H54 (cell line): ENCODE measurements at regions not wholly inside any gene's neighbourhood (a gene's known extent, or its start where the extent isn't known, plus 50 kb on each side); places are given as distances from the start of the nearest gene placed in this dataset.

Experiments used
- DNase-seq: peaks from one replicate; pipeline ENCODE4 v3.0.0; 2011; ENCODE audit warnings: low spot score, mixed read lengths; ENCODE audit not compliant: insufficient read length
- FAIRE-seq: peaks from 3 replicates; lab custom pipeline; 2011; peaks lifted over from hg19 to GRCh38; lab: Jason Lieb, UNC
- POLR2A ChIP-seq: IDR thresholded peaks from 2 replicates; pipeline ENCODE4 v1.6.1; 2011; ENCODE audit warnings: low read depth, mild to moderate bottlenecking, low read length

DNA sequence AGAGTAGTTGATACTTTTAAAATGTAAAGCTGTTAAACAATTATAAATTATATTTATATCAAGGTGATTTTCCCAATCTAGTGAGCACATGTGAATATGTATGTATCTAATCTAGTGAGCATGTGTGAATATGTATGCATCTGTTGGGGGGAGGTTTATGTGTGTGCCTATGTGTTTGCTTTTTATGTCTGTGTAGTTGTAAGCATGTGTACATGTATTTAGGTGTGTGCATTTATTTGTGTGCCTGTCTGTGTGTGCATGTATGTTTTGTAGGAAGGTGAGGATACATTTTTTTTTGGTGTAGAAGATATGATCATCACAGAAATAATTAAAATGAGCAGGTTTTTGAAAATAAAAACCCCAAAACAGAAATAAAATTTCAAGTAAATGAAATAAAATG, 318.9 kb upstream of the CHRM3 start:
- FAIRE-seq, result no peak

DNA sequence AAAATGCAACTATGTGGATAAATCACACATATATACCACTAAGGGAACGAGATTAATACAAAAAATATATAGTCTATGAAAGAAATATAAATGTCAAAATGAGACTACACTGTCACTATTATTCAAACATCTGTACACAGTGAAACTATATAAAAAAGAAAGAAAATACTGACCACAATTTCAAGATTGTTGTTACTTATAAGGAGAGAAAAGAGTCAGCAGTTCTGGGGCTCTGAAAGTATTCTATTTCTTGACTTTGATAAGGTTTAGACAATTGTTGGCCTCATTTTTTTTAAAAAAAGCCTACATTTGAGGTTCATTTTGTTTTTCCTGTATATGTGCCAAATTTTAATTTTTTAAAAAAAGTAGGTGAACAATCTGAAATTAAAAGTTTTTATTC, 319.3 kb upstream of the CHRM3 start:
- TF ChIP-seq POLR2A, result no peak
- FAIRE-seq (no peak), DNase-seq (no peak)

More for the DNA sequence above, 318.9 kb upstream of the CHRM3 start:
- TF ChIP-seq POLR2A, result no peak
- DNase-seq, result no peak

DNA sequence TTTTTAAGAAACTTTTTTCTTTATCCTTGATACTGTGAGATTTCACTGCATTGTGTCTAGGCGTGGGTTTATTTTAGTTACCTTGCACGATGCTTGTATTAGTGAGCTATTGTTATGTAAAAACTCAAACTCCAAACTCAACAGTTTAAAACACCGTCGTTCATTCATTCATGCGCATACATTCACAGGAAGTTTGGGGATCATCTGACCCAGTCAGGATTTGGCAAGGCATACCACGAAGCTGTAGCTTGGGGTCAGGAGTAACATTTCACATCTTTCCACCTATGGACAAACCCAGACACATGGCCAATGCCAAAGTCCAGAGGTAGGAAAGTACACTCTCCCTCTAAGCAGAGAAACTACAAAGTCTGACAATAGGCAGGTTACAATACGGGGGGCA, 324.6 kb upstream of the CHRM3 start:
- FAIRE-seq, result no peak
- TF ChIP-seq POLR2A, result no peak
- no peak for DNase-seq

DNA sequence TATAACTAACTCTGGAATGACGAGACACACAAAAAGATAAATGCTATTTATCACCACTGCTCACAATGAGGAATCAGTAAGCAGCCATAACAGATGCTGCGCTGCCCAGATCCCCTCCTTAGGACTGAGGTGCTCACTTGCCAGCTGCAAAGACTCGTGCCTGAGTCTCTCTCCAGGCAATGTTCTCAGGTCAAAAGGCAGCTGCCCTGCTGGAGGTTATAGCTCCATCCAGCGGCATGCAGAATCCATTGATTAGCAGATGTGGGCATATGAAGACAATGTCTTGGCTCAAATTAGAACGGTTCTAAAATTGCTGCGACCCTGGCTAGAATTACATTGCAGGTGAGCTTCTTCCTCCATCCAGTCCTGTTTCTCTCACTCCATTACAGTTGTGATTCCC, 328.2 kb upstream of the CHRM3 start:
- no peak for FAIRE-seq
- TF ChIP-seq POLR2A, result no peak

DNA sequence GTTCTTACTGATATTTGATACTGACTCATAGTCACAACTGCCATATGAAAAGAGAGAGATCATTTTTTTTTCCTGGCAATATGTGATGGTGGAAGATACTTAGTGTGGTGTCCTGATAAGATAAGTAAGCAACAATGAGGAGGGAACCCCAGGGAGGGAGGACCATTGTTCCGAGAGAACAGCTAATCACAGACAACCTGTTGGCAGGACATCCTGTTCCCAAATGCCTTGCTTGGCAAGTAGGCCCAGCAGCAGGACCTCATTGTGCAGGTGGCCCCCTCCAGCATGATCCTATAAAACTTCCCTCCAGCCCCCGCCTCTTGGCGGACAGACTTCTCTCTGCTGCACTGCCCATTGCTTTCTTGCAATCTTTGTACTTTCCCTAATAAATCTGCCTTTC, 329.4 kb upstream of the CHRM3 start:
- no peak for DNase-seq
- TF ChIP-seq POLR2A, result no peak
- FAIRE-seq, result no peak

More for the DNA sequence above, 328.2 kb upstream of the CHRM3 start:
- DNase-seq, result no peak

DNA sequence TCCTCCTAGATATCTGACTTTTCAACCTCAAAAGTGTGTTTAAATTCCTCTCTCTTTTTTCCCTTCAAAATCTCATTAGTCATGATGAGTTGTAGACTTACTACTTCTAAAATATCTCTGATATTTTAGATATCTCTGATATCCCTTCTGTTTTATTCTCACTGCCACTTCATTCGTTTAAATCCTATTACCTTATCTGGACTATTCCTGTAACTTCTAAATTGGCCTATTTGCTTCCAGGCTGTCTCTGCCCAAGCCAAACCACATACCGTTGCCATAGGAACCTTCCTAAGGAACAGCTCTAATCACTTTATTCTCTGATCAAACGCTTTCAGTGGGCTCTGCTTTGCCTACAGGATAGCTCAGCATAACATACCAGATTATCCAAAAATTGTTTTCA, 333.1 kb upstream of the CHRM3 start:
- no peak for TF ChIP-seq POLR2A
- FAIRE-seq, result no peak

DNA sequence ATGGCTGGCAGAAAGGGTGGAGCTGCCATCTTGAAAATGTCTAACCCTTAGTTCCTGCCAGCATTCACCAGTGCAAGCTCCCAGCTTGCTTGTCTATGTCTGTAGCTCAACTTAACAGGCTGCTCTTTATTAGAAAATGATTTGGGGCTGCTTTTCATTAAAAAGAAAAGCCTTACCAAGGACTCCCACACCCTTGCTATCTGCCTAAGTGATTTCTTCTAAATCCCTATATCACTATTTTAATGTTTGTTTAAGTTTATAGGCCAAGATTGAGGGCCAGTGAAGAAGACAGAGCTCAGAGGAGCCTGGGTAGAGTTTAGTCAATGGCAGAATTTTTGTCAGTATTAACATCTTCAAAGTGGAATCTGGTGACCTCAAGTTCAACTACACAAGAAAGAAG, 336.8 kb upstream of the CHRM3 start:
- no peak for FAIRE-seq
- TF ChIP-seq POLR2A, result no peak
- no peak for DNase-seq

More for the DNA sequence above, 333.1 kb upstream of the CHRM3 start:
- no peak for DNase-seq

DNA sequence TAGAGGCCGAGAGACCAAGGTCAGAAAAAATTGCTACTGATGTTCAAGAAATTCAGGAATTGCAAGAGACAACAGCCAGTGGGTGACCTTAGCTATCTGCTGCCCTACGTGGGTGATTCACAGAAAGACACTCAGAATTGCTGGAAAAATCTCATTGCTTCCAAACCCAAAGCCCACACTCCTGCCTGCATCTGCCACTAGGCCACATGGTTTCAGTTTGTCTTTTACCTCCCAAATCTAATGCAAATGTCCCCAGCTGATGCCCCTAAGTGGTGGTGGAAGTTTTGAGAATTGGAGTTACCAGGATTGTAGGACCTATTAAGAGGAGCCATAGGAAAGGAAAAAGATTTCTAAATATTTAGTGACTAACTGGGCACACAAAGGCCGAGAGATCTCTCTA, 341.5 kb upstream of the CHRM3 start:
- no peak for FAIRE-seq
- no peak for DNase-seq
- TF ChIP-seq POLR2A, result no peak

DNA sequence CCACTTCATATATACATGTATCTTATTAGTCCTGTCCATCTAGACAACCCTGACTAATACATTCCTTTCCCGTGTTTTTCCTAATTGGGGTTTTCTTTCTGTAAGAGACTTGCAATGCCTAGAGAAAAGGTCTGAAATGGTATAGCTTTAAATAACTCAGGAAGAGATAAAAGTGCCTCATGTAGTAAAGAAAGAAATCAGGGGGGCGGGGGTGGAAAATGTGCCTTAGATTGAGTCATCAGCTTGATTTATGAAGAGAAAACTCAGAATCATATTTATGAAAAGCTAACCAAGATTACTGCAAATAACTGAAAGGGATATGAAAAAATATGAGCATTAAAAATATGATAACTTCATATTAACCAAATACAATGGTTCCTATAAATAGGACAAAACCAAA, 345.8 kb upstream of the CHRM3 start:
- FAIRE-seq (no peak), DNase-seq (no peak)
- TF ChIP-seq POLR2A, result no peak

DNA sequence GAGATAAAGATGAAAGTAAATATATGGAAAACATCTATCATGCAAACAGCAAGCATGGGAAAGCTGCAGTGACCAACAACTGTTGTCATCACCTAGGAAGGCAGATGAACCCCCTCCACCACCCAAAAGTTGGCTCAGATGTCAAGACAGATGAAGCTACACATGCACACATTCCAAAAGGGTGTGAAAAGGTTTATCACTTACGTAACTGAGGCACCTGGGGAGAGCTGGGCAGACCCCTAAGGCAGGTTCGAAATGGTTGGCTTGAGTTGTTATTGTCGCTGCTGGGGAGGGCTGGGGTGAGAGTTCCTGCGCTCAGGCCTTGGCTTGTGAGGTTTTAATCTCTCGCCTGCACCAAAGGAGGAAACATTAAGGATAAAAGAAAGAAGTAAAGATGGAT, 355.1 kb upstream of the CHRM3 start:
- TF ChIP-seq POLR2A, result no peak
- DNase-seq, result no peak
- no peak for FAIRE-seq

DNA sequence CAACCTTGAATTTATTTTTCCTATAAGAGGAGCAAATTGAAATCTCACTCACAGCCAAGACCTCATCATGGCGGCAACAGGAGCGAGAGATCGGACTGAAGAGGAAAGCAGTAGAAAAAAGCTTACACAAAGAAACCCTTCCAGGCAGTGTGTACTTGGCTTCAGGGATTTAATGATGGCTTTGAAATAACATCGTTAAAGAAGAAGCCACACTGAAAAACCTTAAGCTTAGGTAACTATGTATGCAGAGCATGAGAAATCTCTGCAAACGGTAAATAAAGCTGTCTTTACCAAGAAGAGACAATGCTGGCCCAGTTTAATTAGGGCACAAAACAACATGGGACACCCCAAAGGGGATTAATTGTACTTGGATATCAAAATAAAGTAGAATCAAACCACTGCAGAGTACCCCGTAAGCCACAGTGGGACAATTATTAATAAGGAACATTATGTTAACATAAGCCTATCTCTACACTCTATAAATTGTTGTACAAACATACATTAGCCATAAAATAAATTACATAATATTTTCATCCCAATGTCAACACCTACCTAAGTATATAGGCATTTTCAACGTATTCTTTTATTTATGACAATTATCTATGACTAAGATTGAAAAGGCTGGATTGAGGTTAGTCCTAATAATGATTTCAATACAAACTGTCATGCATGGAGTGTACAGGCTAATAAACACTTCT, 360.2 kb upstream of the CHRM3 start:
- DNase-seq, result no peak

DNA sequence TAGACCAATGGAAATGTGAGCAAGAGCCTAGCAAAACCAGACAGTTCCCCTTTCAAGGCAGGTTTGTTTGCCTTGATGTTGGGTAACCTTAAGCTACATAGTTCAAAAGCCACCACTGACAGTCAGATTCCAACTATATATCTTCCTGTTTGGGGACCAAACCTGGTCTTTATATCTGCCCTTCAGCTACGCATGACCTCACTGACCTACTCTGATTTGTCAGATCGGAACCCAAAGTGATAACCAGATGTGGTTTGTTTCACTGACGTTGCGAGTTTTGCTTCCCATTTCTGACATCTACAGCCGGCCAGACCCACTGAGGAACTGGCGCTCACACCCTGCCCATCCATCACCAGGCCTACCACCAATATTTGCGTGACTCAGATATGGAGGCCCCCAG, 361.1 kb upstream of the CHRM3 start:
- no peak for TF ChIP-seq POLR2A
- DNase-seq, result no peak
- FAIRE-seq, result no peak

More for the DNA sequence above, 360.2 kb upstream of the CHRM3 start:
- FAIRE-seq, result no peak
- no peak for TF ChIP-seq POLR2A

DNA sequence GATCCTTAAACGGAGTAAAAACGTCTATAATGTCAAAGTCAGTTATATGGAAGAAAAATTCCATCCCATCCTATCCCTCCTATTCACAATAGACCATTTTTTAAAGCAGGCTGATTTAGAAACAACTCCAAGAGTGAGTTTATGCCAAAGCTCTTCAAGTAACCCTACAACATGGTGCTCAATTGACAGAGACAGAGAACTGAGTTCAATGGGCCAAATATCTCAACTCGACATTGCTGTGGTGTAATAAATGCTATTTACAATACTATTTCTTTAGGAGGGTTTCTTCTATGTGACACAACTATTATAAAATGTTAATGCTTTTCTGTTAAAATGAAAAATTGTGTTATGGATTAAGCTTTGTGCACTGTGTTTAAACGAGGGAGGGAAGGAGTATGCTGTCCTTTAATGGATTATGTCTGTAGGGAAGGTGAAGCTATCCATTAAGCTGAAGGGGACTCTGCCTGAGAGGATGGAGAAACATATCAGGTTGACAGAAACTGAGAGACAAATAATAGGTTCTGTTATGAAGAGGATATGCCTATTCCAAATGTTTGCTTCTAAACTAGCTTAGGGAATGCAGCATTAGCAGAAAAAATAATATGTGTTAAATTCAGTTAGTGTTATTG, 362.5 kb upstream of the CHRM3 start:
- no peak for TF ChIP-seq POLR2A
- DNase-seq (no peak), FAIRE-seq (no peak)

DNA sequence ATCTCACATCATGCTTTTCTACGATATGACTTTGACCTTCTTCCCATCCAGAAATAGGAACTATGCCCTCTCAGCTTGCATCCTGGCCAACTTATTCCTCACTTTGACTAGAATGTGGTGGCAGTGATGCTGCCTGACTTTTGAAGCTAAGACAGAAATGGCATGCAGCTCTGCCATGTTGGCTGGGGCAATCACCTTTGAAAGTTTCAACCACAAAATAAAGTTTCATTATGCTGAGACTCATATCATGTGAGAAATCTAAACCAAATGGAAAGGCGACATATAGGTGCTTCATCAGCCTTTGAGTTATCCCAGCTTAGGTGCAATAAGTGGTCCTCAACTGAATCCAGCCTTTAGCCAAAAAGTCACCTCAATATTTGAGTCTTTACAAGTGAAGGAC, 370.0 kb upstream of the CHRM3 start:
- TF ChIP-seq POLR2A, result no peak
- DNase-seq (no peak), FAIRE-seq (no peak)

DNA sequence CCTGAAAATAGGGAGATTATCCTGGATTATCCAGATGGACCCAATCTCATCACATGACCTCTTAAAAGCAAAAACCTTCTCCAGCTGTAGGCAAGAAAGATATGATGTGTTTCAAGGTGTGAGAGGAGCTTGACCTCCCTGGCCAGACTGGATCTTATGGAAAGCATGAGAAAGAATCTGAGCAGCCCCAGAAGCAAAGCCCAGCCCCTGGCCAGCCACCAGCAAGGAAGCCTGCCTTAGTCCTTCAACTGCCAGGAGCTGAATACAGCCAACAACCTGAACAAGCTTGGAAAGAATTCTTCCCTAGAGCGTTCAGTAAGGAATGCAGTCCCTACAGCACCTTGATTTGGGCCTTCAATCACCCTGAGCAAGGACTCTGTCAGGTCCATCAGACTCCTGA, 375.0 kb upstream of the CHRM3 start:
- FAIRE-seq (no peak), DNase-seq (no peak)
- TF ChIP-seq POLR2A, result no peak
